HG03439 (cell line): ENCODE measurements at regions not wholly inside any gene's neighbourhood (a gene's known extent, or its start where the extent isn't known, plus 50 kb on each side); places are given as distances from the start of the nearest gene placed in this dataset.
A peak's percentile ranks its signal among the peaks of the same experiment; 100 is the strongest.

Experiments used
- ATAC-seq: cut with Tn5 transposase; IDR thresholded peaks from one replicate; pipeline ENCODE4 v1.9.1; 2021; ENCODE audit warnings: mild to moderate bottlenecking, moderate library complexity; ENCODE audit not compliant: unreplicated experiment

GRCh38 chr13:109604894-109605293 lies 181.5 kb downstream of the IRS2 start:
- ATAC-seq: no peak

GRCh38 chr13:109602356-109602755 lies 184.0 kb downstream of the IRS2 start:
- no peak for ATAC-seq

DNA sequence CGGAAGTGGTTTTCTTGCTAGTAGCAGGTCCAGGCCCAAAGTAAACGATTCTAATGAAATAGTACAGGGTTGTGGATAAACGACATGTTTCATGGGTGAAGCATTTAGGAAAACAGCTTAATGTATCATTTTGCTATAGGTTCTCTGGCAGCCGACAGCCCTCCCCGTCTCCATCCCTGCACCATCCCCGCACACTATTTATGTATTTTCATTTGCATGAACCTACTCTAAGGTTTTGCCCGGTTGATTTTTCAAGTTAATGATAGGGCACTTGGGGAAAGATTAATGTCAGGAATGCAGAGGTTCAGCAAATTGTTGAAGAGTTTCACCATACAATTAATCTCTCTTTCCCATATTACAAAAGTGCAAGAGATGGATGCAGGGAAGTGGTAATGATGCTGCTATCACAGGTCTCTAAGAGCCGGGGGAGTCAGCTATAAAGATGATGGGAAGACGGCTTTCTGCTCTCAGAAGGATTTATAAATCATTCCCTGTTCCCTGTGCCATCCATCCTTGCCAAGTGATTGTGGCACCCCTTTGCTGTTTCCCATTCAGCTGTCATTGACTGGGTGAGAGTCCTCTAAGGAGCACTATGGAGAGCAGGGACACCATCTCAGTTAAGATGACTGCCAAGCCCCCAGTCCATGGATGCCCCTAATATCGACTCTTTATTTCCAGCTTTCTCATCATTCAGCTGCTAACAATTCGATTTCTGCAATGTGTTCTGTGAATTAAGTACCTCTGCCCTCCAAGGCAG lies 186.3 kb downstream of the IRS2 start:
- no peak for ATAC-seq

DNA sequence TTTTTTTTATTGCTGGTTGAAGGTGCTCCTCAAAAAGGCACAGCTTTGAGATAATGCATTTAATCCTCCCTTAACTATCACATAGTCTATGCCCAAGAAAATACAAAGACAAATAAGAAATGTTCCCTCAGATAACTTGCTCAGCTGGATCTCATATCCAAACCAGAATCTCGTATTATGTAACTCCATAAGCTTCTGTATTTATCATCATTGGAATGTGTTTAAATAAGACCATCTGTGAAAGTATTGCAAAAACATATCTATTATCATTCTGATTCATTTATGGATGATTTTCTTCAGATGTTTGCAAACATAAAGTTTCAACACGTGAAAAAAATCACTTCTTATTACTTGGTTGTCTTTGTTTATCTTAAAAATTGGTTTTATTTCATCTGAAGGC lies 190.9 kb downstream of the IRS2 start:
- ATAC-seq: no peak

DNA sequence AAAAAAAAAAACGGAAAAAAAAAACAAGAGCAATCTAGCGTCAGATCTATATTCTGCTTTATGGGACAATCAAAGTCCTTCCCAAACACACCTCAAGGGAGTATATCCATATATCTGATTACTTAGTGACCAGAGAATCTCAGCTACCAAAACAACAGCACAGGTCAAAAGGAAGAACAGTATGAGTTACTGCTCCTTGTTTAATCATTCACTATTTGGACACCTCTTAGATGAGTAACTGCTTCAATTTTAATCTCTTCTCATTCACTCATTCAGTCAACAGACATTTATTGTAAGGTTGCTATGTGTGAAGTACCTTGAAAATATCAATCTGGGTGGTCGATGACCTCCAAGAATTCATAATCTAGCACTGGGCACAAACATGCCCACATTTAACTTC lies 193.2 kb downstream of the IRS2 start:
- ATAC-seq: no peak

DNA sequence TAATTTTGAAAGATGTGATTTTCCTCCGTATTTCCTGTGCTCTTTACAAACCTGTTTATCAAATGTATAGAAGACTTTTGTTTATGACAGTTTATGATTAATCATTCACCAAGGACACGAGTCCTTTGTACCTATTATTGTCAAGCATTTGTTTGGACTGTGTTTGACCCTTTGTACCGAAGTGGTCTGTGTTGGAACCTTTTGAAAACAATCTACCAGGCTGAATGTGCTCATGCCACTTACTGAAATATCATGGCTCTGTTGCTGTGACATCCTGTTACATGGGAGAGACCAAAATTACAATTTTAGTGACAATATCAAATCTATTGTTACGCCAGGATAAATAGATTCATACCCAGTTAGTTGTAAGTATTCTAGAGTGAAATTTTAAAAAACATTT lies 193.6 kb downstream of the IRS2 start:
- no peak for ATAC-seq

DNA sequence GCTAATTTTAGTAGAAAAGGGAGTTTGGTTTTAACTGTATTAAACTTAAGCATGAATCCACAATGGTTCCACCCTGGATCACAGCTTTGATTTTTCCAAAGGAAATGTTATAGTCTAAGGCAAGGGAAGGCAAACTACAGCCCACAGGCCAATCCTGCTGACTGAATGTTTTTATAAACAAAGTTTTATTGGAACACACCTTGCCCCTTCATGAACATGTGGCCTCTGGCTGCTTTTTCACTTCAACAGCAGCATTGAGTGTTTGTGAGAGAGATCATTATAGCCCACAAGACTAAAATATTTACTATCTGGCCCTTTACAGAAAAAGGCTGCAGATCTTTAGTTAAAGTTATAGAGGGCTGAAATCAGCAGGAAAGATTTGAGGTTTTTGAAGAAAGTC lies 198.7 kb downstream of the IRS2 start:
- ATAC-seq: no peak

DNA sequence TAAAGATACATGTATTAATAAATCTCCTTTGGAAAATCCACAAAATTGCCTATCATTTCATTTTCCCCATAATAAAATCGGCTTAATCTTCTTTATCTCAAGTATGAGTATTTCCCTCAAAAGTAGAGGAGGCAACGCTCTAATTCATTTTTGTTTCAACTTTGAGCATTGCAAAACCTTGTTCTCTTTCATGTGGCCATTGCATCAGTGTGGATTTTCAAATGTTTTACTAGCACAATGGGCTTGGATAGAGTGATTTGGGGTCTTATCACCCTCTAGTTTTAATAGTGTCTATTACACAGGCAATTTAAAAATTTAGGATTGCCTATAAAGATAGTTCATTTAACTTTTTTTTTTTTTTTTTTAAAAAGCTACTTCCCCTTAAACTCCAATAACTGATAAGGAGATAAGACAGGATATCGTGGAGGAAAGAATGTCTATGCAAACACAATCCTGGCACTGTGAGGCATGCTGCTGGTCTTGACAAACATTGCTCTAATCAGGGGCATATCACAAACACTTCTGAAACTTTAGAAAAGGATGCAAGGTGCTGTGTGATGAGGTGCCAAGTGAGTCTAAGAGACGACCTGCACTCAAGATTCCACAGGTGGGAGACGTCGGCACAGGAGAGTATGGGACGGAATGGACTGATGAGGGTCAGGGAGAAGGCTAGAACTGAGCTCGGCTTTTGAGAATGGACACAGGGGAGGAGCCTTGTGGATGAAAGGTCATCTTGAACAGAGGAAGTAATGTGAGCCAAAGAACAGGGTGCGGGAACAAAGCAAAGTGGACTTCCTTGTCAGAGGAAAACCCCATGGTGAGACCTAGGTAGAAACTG lies 199.7 kb downstream of the IRS2 start:
- no peak for ATAC-seq

DNA sequence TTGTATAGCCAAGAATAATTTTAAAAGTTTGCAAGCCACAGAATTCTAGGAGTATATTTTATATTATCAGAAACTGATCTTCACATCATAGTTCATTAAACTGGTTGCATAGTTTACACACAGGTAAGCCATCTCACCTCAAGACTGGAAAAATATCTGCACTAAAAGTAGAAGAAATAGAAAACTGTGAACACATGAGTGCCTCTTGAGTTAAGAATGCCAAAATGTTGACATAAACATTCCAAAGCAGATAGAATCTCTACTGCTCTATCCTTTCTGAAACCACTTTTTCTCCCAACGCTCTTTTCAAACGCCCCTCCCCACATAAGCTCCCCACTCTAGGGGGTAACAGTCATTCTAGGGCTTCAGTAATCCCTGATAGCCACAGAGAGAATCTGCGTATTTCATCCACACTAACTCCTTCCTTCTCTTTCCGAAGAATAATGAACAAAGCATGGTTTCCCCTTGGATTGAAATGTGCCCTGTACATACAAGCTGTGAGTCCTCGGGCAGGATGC lies 201.5 kb downstream of the IRS2 start:
- no peak for ATAC-seq

DNA sequence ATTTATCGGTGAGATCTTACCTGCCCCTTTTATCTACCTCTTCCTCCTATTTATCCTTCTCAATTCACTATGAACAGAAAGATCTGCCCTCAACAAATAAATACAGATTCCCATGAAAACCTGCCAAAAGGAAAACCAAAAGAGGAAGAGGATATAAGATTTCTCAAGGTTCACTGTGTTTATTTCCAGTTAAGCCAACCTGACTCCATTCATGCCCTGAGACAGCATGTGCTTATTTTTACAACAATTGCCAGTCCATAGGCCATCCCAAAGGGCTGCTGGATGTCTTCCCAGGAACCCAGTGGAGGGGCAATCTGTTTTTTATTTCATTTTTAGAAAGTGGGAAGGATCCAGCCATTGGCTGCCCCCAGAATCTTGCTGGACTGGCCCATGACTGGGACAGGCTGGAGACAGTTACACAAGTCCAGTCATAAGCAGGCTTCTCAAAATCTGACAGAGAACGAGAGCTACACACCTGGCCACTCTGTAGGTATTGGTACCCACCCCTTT lies 209.1 kb downstream of the IRS2 start:
- no peak for ATAC-seq

- no peak for ATAC-seq
Measured at GRCh38 chr13:109576331-109576813, 210.0 kb downstream of the IRS2 start.

DNA sequence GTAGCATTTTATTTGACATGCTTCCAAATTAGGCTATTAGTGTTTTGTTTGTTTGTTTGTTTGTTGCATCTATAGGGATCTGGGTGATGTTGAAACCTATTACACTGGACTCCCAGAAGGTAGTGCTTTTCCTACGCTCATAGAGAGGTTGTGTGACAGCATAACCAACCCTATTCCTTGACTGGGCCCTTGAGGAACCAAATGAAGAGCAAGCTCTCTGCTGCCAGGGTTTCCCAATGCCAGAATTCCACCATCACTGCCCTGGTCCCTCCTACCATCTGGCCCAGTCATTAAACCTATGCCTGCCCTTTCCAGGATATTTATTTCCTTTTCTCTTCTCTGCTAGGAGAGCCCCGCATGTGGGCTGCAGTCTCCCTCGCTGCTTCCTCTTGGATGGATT lies 210.6 kb downstream of the IRS2 start:
- no peak for ATAC-seq

GRCh38 chr13:109572389-109572788 lies 214.0 kb downstream of the IRS2 start:
- no peak for ATAC-seq

DNA sequence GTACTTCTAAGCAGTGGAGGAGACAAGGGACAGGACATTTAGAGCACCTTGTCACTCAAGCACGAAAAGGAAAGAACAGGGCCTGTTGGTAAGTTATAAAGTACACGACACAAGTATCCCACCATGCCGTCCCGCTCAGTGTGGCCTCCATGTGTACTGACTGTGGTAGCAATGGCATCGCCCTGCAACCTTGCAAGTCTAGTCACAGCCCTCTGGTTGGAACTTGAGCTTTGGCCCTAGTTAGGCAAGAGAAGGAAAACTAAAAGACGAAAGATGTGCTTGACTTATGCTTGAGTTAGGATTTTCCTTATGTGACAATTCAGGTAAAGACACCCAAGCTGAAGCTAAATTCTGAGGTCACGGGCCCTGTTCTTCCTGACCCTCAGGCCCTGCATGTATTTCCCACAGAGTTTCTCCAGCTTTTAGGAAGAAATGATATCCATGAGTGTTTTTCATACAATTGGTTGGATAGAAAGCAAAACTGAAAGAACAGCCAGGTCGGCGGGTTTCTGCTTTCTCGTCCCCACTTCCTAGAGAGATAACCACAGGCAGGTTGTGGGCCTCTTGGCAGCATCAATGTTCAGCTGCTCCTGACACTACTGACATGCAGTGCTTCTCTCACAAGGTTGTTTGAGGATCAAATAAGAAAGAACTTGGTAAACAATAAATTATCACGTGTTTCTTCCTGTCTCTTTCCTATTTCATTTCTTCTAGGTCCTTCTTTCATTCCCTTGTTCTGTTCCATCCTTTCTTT lies 216.2 kb downstream of the IRS2 start:
- ATAC-seq: peak; percentile 58

DNA sequence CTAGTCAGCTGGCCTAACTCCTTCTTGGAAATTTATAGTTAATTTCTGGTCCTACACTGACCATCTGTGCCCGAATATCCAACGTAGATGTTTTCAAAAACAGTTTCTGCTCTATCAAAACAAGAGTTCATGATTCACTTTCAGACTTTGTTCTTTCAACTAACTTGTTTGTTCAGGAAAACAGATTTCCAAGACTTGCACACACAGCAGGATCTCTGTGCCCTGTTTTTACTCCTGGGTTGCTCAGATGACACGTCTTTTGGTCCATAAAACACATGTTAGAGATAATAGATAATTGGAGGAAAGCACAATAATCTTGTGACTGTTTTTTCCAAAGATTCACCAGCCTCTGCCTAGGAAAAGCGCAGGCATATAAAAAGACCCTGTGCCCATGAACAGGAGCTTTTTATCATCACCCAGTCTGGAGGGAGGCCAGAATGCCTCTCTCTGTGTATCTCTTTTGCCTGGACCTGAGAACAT lies 218.0 kb downstream of the IRS2 start:
- ATAC-seq: no peak

DNA sequence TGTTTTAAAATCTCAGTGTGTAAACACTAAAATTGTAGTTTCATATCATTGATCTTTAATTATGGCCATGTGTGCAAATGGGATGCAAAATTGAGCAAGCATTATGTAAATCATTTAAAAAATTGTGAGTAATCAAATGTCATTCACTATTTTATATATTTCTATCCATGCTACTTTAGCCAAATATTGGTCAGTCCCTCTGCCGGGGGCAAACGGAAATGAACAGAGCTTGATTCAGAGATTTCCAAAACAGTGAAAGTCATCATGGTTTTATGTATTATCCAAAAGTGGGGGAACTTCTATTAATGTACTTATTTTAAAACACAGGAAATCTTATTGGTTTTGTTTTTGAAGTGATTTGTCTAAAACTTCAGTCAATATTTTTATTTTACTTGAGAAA lies 219.1 kb downstream of the IRS2 start:
- ATAC-seq: no peak

DNA sequence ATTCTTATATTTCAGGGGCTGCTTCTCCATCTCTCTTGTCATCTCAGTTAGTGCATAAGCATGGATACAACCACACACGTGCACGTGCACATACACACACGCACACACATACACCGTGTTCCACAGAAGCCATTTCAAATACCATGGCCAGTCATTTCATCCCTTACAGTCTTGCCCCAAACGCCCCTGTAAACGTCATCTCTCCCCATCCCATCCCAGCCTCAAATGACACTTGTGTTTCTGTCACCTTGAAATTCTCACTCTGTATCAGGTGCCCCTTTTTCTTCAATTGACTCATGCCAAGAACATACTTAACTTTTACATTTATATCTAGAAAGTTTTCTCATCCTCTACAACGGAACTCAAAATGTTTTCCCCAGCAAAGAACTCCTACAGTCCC lies 220.5 kb downstream of the IRS2 start:
- ATAC-seq: no peak

GRCh38 chr13:109548374-109548773 lies 238.0 kb downstream of the IRS2 start:
- peak; percentile 36 for ATAC-seq

- ATAC-seq: peak; percentile 85
Measured at GRCh38 chr13:109547942-109548341, 238.4 kb downstream of the IRS2 start.

- no peak for ATAC-seq
Measured at GRCh38 chr13:109545931-109546330, 240.5 kb downstream of the IRS2 start.

GRCh38 chr13:109541081-109541480 lies 245.3 kb downstream of the IRS2 start:
- no peak for ATAC-seq
